Central memory CD8-positive, alpha-beta T cell (primary cell): ENCODE measurements at regions not wholly inside any gene's neighbourhood (a gene's known extent, or its start where the extent isn't known, plus 50 kb on each side); places are given as distances from the start of the nearest gene placed in this dataset.
"Not testable (repeated sequence)": the region's sequence is repeated elsewhere in the genome, so short reads cannot be mapped to it uniquely, and the experiment has no call there.

ENCODE experiments used
- ATAC-seq: fragments of 150-1000 bp; cut with Tn5 transposase; replicated peaks from 2 replicates; pipeline ENCODE4 v1.10.0; 2022; ENCODE audit warnings: mild to moderate bottlenecking, moderate FRiP score, moderate number of reproducible peaks; ENCODE audit not compliant: poor library complexity, severe bottlenecking; ENCODE audit errors: extremely low read depth
- DNase-seq, 2 donors: peaks; one replicate each; pipeline ENCODE4 v3.0.0; 2021; ENCODE audit warnings: low spot score in 2 of 2
- H3K27ac Mint-ChIP-seq: one replicate; pipeline ENCODE4 v1.8.0; 2022; ENCODE audit warnings: low read depth, mild to moderate bottlenecking, moderate library complexity, mixed read lengths
- H3K27me3 Mint-ChIP-seq: one replicate; pipeline ENCODE4 v1.8.0; 2022; ENCODE audit warnings: mixed read lengths
- H3K36me3 Mint-ChIP-seq: one replicate; pipeline ENCODE4 v1.8.0; 2022; ENCODE audit warnings: mild to moderate bottlenecking, moderate library complexity, mixed read lengths; ENCODE audit not compliant: insufficient read depth
- H3K4me1 Mint-ChIP-seq: one replicate; pipeline ENCODE4 v1.8.0; 2022; ENCODE audit warnings: mixed read lengths
- H3K4me3 Mint-ChIP-seq: one replicate; pipeline ENCODE4 v1.8.0; 2022; ENCODE audit warnings: mild to moderate bottlenecking, moderate library complexity, mixed read lengths
- H3K9me3 Mint-ChIP-seq: one replicate; pipeline ENCODE4 v1.8.0; 2022; ENCODE audit warnings: mixed read lengths

DNA sequence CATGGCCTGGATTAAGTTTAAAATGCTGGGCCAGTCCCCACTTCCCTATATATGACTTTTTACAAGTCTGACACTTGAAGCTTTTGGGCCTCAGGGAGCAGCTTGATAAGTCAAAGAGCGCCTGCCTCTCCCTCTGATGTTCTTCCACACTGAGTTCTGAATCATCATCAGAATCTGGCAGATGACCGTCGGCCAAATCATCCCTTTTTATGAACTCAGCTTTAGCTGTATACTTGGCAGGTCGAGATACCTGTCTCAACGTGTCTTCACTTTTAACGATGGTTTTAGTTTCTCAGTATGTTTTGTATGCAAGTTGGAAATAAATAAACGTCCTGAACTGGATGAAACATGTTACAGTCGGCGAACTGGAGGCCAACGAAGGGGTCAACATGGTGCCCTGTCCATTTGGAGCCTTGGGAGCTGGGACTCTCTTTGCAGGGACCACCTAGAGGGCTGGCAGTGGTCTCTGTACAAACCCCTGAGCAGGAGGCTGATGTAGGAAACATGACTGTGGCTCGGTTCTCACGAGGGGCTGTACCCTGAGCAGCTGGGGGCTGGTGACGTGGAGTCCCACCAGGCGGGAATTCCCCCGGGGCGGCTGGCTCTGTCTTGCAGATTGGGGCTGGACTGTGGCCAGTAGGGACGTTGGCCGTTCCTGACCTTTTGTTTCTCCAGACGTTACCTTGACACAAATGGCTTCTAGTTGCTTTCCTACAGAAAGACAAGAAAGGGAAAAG lies 192.2 kb upstream of the PRKX start:
- H3K36me3 Mint-ChIP-seq, H3K4me3 Mint-ChIP-seq, H3K27ac Mint-ChIP-seq, ATAC-seq, H3K9me3 Mint-ChIP-seq, H3K4me1 Mint-ChIP-seq, DNase-seq, H3K27me3 Mint-ChIP-seq: not testable (repeated sequence)

DNA sequence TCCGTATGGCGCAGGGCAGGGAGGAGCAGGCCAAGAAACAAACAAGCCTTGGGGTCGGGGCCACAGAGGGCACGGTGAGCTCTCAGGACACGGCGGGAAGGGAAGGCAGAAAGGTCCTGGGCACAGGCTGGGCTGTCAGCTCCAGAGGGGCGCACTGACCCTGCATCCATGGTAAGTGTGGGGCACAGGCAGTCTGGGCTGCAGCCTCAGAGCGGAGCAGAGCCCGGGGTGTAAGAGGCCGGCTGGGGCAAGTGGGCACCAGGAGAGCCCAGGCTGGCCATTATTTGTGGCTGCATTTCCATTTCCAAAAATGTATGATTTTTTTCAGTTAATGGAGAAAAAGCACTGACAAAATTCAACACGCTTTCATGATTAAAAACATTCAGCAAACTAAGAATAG lies 188.8 kb upstream of the PRKX start:
- not testable (repeated sequence) for DNase-seq, ATAC-seq, H3K36me3 Mint-ChIP-seq, H3K27ac Mint-ChIP-seq, H3K4me1 Mint-ChIP-seq, H3K4me3 Mint-ChIP-seq, H3K9me3 Mint-ChIP-seq, H3K27me3 Mint-ChIP-seq

DNA sequence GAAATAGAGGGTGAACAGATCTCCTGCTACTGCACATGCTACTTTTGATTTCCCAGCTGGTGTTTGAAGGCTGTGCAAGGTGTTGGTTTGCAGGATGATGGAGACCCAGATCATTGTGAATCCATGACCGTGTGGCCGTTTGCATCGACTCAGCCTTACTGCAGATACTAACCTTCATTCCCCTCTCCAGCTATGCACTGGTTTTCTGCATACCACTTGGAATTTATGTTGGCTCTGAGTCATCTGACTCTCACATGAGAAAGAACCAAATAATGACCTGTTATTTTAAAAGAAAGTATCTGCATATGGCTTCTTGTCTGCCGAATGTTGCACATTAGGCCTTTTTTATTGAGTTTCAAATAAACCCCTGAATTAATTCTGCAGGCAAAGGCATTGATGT lies 183.3 kb upstream of the PRKX start:
- H3K4me3 Mint-ChIP-seq, H3K4me1 Mint-ChIP-seq, DNase-seq, H3K36me3 Mint-ChIP-seq, ATAC-seq, H3K27me3 Mint-ChIP-seq, H3K9me3 Mint-ChIP-seq, H3K27ac Mint-ChIP-seq: not testable (repeated sequence)

DNA sequence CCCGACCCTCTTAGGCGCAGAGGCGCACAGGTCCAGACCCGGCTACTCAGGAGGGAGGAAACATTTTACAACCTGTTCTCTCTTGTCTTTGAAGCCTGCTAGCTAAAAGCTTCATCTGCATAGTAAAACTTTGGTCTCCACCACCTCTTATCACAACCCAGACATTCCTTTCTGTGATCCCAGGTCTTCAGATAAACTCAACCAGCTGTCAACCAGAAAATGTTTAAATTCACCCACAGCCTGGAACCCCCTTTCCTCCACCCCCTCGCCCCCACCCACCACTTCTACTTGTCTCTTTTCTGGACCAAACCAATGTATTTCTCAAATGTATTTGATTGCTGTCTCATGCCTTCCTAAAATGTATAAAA lies 169.1 kb upstream of the PRKX start:
- H3K27ac Mint-ChIP-seq, H3K27me3 Mint-ChIP-seq, H3K4me3 Mint-ChIP-seq, DNase-seq, H3K9me3 Mint-ChIP-seq, H3K36me3 Mint-ChIP-seq, H3K4me1 Mint-ChIP-seq, ATAC-seq: not testable (repeated sequence)

DNA sequence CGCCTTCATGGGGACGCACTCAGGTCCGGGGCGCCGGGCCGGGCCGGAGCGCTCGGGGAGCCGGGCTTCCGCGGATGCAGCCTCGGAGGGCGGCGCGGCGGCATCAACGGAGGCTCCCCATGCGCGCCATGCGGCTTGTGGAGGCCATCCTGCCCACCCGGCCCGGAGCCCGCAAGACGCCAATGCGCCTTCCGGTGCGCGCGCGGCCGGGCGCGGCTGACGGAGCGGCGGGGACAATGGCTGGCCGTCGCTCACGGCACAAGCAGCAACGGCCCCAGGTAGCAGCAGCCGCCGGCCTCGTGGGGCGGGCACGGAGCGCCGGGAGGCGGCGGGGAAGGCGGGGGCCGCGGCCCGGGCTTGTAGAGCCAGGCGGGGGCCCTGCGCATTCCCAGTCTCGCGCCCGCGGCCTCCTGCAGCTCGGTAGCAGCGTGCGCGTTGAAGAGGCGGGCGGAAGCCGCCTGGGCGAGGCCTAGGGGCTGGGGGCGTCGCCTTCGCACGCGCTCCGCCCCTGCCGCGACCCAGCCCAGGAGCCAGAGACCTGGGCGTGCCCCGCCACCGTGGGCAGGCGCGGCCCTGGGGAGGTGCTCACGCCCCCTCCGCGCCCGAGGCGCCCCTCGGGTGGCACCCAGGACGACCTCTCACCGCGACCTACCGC lies 168.6 kb upstream of the PRKX start:
- DNase-seq, H3K36me3 Mint-ChIP-seq, H3K27me3 Mint-ChIP-seq, H3K27ac Mint-ChIP-seq, H3K4me3 Mint-ChIP-seq, H3K4me1 Mint-ChIP-seq, H3K9me3 Mint-ChIP-seq: not testable (repeated sequence)
- peak; percentile 91 for ATAC-seq

DNA sequence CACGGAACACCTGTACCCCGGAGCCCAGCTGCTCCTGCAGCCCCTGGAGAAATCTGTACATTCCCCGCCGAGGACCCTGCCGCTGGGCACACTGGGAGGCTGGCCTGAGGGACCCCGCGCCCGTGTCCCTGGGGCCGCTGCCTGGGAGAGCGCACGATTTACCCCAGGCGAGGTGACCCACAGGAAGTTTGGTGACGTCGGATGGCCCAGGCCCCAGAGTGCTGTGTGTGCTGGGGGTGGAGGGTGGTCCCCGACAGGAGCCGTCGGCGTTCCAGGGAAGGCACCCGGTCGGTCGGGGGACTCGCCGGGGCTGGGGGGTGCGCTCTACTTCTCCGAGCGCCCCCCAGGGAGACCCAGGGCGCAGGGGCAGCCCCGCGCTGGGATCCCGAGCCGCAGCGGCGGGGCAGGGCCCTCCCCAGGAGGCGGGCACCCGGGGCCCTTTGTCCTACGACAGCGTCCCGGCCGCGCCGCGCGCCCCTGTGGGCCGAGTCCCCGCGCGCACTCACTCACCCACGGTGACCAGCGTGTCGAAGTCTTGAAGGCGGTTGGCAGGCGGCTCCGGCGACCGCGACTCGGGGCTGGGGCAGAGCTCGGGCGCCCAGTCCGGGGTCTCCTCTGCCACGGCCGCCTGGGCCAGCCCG lies 167.9 kb upstream of the PRKX start:
- not testable (repeated sequence) for H3K4me3 Mint-ChIP-seq

DNA sequence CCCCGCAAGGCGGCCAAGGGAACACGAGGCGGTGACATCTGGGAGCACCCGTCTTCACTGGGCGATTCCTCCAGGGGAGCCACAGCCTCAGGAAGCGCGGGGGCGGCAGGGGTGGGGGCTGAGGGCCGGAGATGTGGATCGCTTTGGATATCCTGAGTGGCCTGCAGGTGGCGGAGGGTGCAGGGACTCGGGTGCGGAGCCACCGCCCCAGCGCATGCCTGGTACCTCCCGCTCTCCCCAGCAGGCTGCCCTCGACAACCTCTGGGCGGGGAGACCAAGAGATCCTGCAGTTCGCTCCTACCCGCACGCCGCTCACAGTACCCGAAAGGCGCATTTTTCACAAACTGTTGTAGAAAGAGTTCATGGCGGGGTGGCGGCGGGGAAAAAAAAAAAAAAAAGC lies 162.9 kb upstream of the PRKX start:
- not testable (repeated sequence) for H3K4me3 Mint-ChIP-seq, H3K27me3 Mint-ChIP-seq, H3K4me1 Mint-ChIP-seq, H3K27ac Mint-ChIP-seq, H3K36me3 Mint-ChIP-seq, H3K9me3 Mint-ChIP-seq, ATAC-seq, DNase-seq

More for the DNA sequence above, 167.9 kb upstream of the PRKX start:
- not testable (repeated sequence) for H3K27ac Mint-ChIP-seq, H3K4me1 Mint-ChIP-seq, H3K36me3 Mint-ChIP-seq, H3K9me3 Mint-ChIP-seq, DNase-seq, H3K27me3 Mint-ChIP-seq
- peak; percentile 21 for ATAC-seq

DNA sequence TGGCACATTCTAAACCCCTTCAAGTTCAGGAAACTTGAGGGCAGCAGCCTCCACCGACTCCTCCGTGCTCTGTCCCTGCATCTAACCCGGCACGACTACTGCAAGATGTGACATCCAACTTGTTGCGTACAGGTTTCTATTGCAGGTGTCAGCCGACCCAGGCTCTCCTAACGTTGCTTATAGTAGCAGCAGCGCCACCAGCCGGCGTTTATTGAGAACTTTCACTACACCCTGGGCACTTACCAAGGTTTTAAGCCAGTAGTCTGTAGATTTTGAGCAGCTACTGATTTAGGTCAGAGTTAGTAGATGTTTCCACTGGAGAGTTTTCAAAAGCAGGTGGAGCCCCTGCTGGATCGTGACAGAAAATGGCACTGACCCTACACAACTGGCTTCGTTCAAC lies 162.2 kb upstream of the PRKX start:
- H3K27ac Mint-ChIP-seq, H3K27me3 Mint-ChIP-seq, H3K4me3 Mint-ChIP-seq, H3K4me1 Mint-ChIP-seq, ATAC-seq, DNase-seq, H3K36me3 Mint-ChIP-seq, H3K9me3 Mint-ChIP-seq: not testable (repeated sequence)

DNA sequence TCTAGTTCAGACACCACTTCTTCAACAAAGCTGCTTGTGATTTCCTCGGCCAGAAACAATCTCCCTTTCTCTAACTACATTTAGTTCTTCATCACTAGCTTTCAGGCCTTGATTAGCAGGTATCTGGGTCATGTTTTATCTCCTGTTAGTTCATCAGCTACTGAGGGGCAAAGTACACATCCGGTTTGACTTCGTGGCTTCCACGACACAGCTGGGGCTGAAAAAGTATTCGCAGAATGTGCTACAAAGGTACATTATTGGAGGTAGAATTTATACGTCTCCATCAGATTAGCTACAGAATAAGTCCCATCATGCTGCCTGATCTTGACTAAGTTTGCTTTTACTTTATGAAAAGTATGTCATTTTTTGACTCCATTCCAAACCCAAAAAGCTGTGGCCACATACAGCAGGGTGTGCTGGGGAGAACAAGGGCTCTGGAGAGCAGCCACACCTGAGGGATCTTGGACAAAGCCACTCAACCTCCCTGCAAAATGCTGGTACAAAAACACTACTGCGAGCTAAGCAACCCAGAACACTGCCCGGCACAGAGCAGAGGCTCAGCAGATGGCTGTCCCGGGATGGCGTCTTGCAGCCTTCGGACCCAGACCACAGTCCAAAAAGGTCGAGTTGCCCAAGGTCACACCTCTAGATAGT lies 158.9 kb upstream of the PRKX start:
- not testable (repeated sequence) for DNase-seq, H3K4me3 Mint-ChIP-seq, H3K9me3 Mint-ChIP-seq, H3K27me3 Mint-ChIP-seq, H3K27ac Mint-ChIP-seq, H3K4me1 Mint-ChIP-seq, H3K36me3 Mint-ChIP-seq, ATAC-seq

DNA sequence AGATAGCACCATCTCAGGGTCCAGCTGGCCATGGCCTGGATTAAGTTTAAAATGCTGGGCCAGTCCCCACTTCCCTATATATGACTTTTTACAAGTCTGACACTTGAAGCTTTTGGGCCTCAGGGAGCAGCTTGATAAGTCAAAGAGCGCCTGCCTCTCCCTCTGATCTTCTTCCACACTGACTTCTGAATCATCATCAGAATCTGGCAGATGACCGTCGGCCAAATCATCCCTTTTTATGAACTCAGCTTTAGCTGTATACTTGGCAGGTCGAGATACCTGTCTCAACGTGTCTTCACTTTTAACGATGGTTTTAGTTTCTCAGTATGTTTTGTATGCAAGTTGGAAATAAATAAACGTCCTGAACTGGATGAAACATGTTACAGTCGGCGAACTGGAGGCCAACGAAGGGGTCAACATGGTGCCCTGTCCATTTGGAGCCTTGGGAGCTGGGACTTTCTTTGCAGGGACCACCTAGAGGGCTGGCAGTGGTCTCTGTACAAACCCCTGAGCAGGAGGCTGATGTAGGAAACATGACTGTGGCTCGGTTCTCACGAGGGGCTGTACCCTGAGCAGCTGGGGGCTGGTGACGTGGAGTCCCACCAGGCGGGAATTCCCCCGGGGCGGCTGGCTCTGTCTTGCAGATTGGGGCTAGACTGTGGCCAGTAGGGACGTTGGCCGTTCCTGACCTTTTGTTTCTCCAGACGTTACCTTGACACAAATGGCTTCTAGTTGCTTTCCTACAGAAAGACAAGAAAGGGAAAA lies 153.8 kb upstream of the PRKX start:
- not testable (repeated sequence) for DNase-seq, ATAC-seq, H3K9me3 Mint-ChIP-seq, H3K27ac Mint-ChIP-seq, H3K4me1 Mint-ChIP-seq, H3K27me3 Mint-ChIP-seq, H3K4me3 Mint-ChIP-seq, H3K36me3 Mint-ChIP-seq

DNA sequence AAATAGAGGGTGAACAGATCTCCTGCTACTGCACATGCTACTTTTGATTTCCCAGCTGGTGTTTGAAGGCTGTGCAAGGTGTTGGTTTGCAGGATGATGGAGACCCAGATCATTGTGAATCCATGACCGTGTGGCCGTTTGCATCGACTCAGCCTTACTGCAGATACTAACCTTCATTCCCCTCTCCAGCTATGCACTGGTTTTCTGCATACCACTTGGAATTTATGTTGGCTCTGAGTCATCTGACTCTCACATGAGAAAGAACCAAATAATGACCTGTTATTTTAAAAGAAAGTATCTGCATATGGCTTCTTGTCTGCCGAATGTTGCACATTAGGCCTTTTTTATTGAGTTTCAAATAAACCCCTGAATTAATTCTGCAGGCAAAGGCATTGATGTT lies 144.9 kb upstream of the PRKX start:
- H3K9me3 Mint-ChIP-seq, H3K36me3 Mint-ChIP-seq, H3K4me3 Mint-ChIP-seq, ATAC-seq, H3K27me3 Mint-ChIP-seq, DNase-seq, H3K27ac Mint-ChIP-seq, H3K4me1 Mint-ChIP-seq: not testable (repeated sequence)

DNA sequence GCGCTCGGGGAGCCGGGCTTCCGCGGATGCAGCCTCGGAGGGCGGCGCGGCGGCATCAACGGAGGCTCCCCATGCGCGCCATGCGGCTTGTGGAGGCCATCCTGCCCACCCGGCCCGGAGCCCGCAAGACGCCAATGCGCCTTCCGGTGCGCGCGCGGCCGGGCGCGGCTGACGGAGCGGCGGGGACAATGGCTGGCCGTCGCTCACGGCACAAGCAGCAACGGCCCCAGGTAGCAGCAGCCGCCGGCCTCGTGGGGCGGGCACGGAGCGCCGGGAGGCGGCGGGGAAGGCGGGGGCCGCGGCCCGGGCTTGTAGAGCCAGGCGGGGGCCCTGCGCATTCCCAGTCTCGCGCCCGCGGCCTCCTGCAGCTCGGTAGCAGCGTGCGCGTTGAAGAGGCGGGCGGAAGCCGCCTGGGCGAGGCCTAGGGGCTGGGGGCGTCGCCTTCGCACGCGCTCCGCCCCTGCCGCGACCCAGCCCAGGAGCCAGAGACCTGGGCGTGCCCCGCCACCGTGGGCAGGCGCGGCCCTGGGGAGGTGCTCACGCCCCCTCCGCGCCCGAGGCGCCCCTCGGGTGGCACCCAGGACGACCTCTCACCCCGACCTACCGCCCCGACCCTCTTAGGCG lies 130.2 kb upstream of the PRKX start:
- not testable (repeated sequence) for DNase-seq, H3K27me3 Mint-ChIP-seq, H3K4me3 Mint-ChIP-seq, H3K27ac Mint-ChIP-seq, H3K4me1 Mint-ChIP-seq, H3K9me3 Mint-ChIP-seq, H3K36me3 Mint-ChIP-seq
- ATAC-seq: peak; percentile 91
